Stimulated activated CD8-positive, alpha-beta memory T cell treated with anti-CD3 and anti-CD28 coated beads, Interleukin-12 subunit alpha, Interleukin-12 subunit beta, amount 100 ng/mL, for 4 hours (primary cell): ENCODE measurements at regions not wholly inside any gene's neighbourhood (a gene's known extent, or its start where the extent isn't known, plus 50 kb on each side); places are given as distances from the start of the nearest gene placed in this dataset.

ENCODE experiments used
- DNase-seq: peaks from one replicate; pipeline ENCODE4 v3.0.0-alpha.2; 2020; ENCODE audit warnings: low read depth

- DNase-seq, result no peak
Measured at GRCh38 chr15:98202256-98202655, 241.8 kb downstream of the ARRDC4 start.

DNA sequence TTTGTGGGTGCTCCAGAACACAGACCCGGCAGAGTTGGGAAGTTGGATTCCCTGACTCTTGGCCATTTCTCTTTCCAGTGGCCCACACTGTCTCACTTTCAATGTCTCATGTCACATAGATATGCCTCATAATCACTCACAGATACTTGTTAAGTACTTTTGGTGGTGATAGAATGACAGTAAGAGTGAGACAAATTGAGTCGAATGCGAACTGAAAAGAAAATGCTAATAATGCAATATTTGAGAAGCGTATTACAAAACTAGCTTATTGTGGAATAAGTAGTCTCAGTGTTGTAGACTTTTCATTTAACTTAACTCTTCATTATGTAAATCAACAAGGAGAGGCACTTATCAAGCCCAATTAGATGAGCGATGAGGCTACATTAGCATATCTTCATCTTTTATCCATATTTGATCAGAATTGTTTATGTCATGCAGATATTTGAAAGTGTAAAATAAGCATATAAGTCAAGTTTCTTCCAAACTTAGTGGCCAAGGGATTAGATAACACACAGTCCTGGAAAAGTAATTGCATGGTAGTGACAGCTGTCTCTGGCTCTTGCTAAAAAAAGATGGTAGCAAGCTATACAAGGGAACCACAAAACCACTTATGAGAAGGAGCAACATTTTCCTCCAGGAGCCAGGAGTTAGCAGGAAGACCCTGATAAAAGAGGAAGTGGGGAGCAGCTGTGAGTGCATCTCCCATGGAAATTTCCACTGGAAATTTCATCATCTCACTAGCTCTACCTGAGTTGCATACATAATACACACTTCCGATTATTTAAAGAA, 243.6 kb downstream of the ARRDC4 start:
- DNase-seq, result no peak

GRCh38 chr15:98207928-98208327, 247.4 kb downstream of the ARRDC4 start:
- no peak for DNase-seq

DNA sequence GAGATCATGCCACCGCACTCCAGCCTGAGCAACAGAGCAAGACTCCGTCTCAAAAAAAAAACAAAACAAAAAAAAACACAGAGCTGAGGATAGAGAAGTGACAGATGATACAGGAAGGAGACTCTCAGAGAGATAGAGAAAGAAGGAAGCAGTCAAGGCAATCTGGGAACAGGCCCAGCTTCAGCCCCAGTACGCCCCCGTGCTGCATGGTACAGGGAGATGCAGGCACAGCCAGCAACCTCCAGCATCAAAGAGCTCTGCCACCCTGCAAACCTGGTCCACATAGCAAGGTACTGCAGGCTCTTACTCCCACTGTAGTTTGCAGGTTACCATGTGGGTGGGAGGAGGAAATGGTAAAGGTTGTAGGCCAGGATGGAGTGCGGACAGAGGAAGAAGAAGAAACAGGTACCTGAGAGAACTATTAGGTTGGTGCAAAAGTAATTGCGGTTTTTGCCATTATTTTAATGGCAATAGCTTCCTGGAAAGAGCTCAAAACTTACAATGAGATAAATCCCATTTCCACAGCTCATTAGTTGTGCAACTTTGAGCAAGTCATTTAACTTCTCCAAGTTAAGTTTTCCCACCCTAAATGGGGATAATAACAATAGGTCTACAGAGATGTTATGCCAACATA, 253.0 kb downstream of the ARRDC4 start:
- DNase-seq, result no peak

GRCh38 chr15:98216166-98216565, 255.7 kb downstream of the ARRDC4 start:
- no peak for DNase-seq

DNA sequence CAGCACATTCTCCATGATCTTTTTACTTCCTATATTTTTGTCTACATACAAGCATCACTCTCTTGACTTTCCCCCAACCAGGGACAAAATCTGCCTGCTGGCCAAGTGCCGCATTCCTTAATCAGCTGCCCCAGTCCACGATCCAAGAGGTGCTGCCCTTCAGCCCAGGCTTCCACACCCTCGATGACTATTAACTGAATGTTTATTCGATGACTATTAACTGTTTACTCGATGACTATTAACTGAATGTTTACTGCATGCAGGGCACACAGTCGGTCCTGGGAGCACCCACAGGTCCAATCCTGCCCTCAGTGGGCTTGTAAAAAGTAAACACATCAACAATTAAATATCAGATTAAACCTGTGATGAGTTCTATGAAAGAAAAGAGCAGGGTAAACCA, 256.9 kb downstream of the ARRDC4 start:
- DNase-seq, result no peak

- DNase-seq, result no peak
Measured at GRCh38 chr15:98221144-98221543, 260.6 kb downstream of the ARRDC4 start.

- no peak for DNase-seq
Measured at GRCh38 chr15:98221577-98221976, 261.1 kb downstream of the ARRDC4 start.

DNA sequence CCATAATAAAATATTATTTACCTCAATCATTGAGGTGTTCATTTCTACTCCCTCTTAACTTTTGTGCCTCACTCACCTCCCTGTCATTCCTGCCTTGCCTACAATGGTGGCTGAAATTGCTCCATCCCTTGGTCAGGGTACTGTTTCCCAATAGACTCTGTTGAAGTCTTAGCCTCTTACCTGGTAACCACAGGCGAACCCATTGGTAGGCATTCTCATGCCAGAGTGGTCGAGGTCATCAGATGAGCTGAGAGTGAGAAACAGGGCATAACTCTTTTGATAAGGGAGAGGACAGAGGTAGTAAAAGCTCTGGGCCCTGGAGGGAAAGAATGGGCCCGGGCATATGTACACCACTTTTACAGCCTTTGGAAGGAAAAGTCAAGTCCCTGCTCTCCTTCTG, 265.6 kb downstream of the ARRDC4 start:
- no peak for DNase-seq

DNA sequence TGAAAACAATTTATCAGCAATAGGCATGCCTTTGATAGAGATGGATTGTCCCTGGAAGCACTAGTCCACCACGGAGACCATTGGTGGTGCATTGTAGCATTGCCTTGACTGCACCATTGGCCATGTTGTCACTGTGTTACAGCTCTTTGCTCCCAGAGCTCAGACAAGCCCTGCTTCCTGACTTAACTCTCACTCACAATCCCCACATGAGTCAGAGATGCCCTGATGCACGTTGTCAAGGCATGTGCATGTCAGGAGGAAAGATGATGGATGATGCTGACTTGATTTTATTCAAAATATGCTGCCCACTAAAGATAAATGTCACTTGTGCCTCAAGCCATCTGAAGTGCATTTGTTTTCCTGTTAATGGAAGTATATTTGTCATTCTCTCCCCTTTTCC, 266.1 kb downstream of the ARRDC4 start:
- no peak for DNase-seq

DNA sequence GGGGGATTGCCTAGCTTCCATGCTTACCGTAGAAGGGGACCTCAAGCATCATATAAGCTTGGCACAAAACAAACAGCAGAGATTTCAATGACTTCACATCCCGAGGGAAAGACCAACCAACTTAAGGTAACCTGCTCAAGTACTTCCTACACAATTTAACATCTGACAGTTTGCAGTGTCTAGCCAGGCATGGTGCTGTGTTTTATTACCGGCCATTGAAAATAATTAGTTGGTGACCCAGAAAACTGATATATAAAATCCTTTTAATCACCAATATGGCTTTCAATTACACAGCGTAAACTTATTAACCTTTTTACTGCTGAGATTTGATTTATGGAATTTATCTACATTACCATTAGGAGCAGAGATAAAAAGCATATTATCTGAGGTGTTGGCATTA, 268.3 kb downstream of the ARRDC4 start:
- no peak for DNase-seq

- DNase-seq, result no peak
Measured at GRCh38 chr15:98230975-98231374, 270.5 kb downstream of the ARRDC4 start.

GRCh38 chr15:98231696-98232440, 271.4 kb downstream of the ARRDC4 start:
- DNase-seq, result no peak

GRCh38 chr15:98232761-98233160, 272.3 kb downstream of the ARRDC4 start:
- no peak for DNase-seq

- DNase-seq, result no peak
Measured at GRCh38 chr15:98233873-98234272, 273.4 kb downstream of the ARRDC4 start.

DNA sequence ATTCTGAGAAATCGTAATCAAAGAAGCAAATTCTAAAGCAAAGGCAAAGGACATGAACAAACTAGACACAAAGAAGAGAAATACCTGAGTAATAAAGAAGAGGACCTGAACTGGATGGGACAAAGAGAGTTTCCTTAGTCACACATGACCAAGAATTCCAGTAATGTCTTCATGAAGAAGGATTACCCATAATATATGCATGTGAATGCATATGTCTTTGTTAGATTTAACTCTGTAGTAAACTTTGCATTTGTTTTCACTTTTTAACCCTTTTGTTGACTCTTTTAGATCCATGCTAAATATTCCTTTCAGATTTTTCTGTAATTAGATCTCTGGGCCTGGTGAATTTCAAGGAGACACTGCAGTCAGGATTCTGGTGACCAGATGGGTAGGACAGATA, 279.8 kb downstream of the ARRDC4 start:
- no peak for DNase-seq

DNA sequence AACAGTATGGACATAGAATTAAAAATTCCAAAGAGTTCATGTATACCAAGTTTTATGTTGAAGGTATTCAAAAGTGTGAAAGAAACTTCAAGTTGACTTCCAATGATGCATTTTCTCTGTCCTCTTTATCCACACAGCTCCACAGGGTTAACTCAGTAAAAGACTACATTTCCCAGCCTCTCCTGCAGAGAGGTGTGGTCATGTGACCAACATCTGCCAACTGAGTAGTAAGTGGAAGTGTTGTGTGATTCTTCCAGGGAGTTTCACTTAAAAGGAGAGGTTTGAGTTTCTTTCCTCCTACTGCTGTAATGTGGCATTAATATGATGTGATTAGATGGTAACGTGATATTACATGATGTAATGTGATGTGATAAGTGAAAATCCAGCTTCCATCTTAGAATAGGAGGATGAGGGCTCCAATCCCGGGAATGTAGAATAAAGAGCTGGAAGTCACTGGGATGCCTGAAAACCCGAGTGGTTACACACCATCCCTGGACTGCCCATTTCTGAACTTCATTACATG, 280.6 kb downstream of the ARRDC4 start:
- DNase-seq, result no peak

DNA sequence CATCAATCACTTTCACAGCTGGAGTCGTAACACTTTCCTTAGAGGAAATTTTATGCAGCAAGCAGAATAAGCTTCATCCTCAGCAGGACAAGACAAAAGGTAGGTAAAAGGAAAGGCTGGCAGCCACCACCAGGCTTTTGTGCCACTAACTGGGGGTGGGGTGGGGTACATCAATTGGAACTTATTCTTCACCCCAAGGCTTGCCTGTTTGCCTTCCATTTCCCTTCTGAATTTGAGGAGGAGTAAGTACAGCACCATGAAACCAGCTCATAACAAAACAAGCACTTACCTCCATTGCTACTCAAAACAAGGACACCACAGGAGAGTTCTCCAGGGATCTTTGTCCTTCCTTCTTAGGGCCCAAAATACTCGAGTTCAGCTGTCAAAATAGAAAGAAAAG, 296.8 kb downstream of the ARRDC4 start:
- no peak for DNase-seq

GRCh38 chr15:98263787-98264186, 303.3 kb downstream of the ARRDC4 start:
- no peak for DNase-seq

DNA sequence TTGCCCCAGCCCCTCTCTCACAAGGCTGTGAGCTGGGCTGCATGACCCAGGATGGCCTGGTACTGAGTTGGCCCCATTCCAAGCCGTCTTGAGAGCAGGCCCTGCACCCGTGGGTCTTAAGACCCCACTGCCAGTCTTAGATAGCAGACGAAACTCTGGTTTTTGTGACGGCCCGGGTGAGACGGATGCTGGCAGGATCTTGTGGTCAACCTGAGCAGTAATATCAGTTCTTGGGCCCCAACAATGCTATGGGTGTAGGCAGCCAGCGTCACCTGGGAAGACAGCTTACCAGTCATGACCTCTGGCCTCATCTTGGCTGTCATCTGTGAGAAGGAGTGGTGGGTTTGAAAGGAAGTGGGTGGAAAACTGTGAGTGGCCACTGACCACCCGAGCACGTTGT, 305.8 kb downstream of the ARRDC4 start:
- no peak for DNase-seq

- no peak for DNase-seq
Measured at GRCh38 chr15:98268163-98268562, 307.7 kb downstream of the ARRDC4 start.

- DNase-seq, result no peak
Measured at GRCh38 chr15:98272625-98273024, 312.1 kb downstream of the ARRDC4 start.

DNA sequence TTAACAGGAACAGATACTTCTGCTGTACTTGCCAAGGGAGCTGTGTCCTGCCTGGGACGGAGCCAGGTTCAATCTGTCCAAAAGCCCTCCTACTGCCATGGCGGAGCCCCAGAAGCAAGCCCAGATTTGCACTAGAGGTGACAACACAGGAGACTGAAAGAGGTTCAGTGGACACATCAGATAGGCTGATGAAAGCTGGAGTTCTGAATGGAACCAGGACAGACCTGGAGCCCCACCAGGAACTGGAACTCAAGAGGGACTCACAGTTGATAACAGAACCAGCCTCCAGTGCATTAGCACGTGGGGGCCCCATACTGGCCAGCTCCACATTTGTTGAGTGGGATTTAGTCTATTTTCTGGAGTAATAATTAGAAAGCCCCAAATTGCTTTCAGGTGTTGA, 315.5 kb downstream of the ARRDC4 start:
- DNase-seq, result no peak
